Keratinocyte (primary cell): ENCODE measurements at regions not wholly inside any gene's neighbourhood (a gene's known extent, or its start where the extent isn't known, plus 50 kb on each side); places are given as distances from the start of the nearest gene placed in this dataset.

ENCODE experiments used
- DNase-seq: peaks from one replicate; pipeline ENCODE4 v3.0.0-alpha.2; 2011; ENCODE audit warnings: low read depth, missing footprints, low spot score
- FAIRE-seq: peaks from 2 replicates; lab custom pipeline; 2011; peaks lifted over from hg19 to GRCh38; lab: Jason Lieb, UNC
- H2AFZ ChIP-seq: 2 replicates; pipeline ENCODE4 v1.6.0; 2012; ENCODE audit warnings: low read length, control low read depth, inconsistent platforms; ENCODE audit not compliant: control insufficient read depth
- H3K27ac ChIP-seq: 2 replicates; pipeline ENCODE4 v1.5.1; 2011; ENCODE audit warnings: low read length; ENCODE audit not compliant: control insufficient read depth, insufficient read depth
- H3K27me3 ChIP-seq: 3 replicates; pipeline ENCODE4 v1.6.0; 2011; ENCODE audit warnings: low read length; ENCODE audit not compliant: control insufficient read depth, insufficient read depth; ENCODE audit errors: extremely low read depth
- H3K36me3 ChIP-seq, 2 experiments: 2 replicates in 1 of 2; 3 replicates in 1 of 2; pipeline ENCODE4 v1.5.1; 2011; ENCODE audit warnings: low read length in 2 of 2, mild to moderate bottlenecking in 1 of 2; ENCODE audit not compliant: control insufficient read depth in 2 of 2, insufficient read depth in 2 of 2; ENCODE audit errors: extremely low read depth in 1 of 2
- H3K4me1 ChIP-seq: 3 replicates; pipeline ENCODE4 v1.5.1; 2011; ENCODE audit warnings: low read length; ENCODE audit not compliant: control insufficient read depth, insufficient read depth; ENCODE audit errors: extremely low read depth
- H3K4me2 ChIP-seq: 3 replicates; pipeline ENCODE4 v1.6.0; 2011; ENCODE audit warnings: low read depth, low read length; ENCODE audit not compliant: control insufficient read depth, insufficient read depth; ENCODE audit errors: extremely low read depth
- H3K4me3 ChIP-seq, 3 experiments: fragments of 200-600 bp in 1 of 3; sonication (generic) in 1 of 3; 2 replicates in 2 of 3; 3 replicates in 1 of 3; pipeline ENCODE4 v1.5.1; 2011 to 2016; ENCODE audit warnings: low read length in 3 of 3, mild to moderate bottlenecking in 3 of 3, control low read depth in 2 of 3, inconsistent platforms in 1 of 3, low read depth in 1 of 3, mixed read lengths in 1 of 3, mixed run types in 1 of 3, moderate library complexity in 1 of 3; ENCODE audit not compliant: control insufficient read depth in 2 of 3, insufficient read depth in 2 of 3; ENCODE audit errors: extremely low read depth in 1 of 3
- H3K79me2 ChIP-seq: 2 replicates; pipeline ENCODE4 v1.6.0; 2012; ENCODE audit warnings: low read length; ENCODE audit not compliant: control insufficient read depth, insufficient read depth
- H3K9ac ChIP-seq: 3 replicates; pipeline ENCODE4 v1.6.0; 2011; ENCODE audit warnings: low read length; ENCODE audit not compliant: control insufficient read depth, insufficient read depth; ENCODE audit errors: extremely low read depth
- H3K9me1 ChIP-seq: 3 replicates; pipeline ENCODE4 v1.6.0; 2011; ENCODE audit warnings: low read length; ENCODE audit not compliant: control insufficient read depth, insufficient read depth; ENCODE audit errors: extremely low read depth
- H3K9me3 ChIP-seq: 2 replicates; pipeline ENCODE4 v1.5.1; 2012; ENCODE audit warnings: low read depth, low read length; ENCODE audit not compliant: control insufficient read depth
- H4K20me1 ChIP-seq: 3 replicates; pipeline ENCODE4 v1.6.0; 2011; ENCODE audit warnings: low read length; ENCODE audit not compliant: control insufficient read depth, insufficient read depth; ENCODE audit errors: extremely low read depth
- EZH2 ChIP-seq: IDR thresholded peaks from one replicate; pipeline ENCODE4 v1.6.1; 2012; ENCODE audit warnings: inconsistent platforms, mild to moderate bottlenecking, low read length, moderate library complexity
- dilution Hi-C: fragments of 300-500 bp; cut with MboI; formaldehyde crosslinking; loops from one replicate; pipeline ENCODE4 v1.7.0; 2020; ENCODE audit warnings: low sequenced_read_pairs; ENCODE audit not compliant: extremely low pct_ligation_motif_present
- TF ChIP-seq, protein P1 (sequence below), 3 experiments: IDR thresholded peaks in 1 of 3; conservative IDR thresholded peaks in 1 of 3; optimal IDR thresholded peaks in 1 of 3; 2 replicates in 2 of 3; 3 replicates in 1 of 3; pipeline versions ENCODE3 to v1.5.1; 2011; ENCODE audit warnings: low read length in 3 of 3, mild to moderate bottlenecking in 3 of 3, moderate library complexity in 2 of 3, control low read depth in 1 of 3, inconsistent platforms in 1 of 3; ENCODE audit not compliant: insufficient read depth in 2 of 3; ENCODE audit errors: extremely low read depth in 1 of 3

DNA sequence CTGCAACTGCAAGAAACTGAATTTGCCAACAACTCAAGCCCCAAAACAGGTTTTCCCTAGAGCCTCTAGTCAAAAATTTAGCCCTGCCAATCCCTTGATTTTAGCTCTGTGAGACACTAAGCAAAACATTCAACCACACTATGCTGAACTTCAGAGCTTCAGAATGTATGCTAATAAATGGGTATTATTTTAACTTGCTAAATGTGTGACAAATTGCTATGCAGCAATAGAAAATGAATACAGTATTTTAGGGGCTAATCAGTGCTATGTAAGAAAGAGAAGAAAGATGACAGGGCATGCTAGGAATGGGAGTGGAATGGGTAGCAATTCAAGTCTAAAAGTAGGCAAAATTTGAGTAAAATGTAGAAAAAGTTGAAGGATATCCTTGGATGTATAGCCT is 223.9 kb upstream of the NOL4 start:
- Histone ChIP-seq H4K20me1 (no peaks in the 10 kb centered on the region), H3K9me3 (no peaks in the 10 kb centered on the region), H3K79me2 (no peaks in the 10 kb centered on the region), H3K9me1 (no peaks in the 10 kb centered on the region), H3K4me2 (no peak overlapping the region), H3K36me3 (no peaks in the 10 kb centered on the region), H3K4me1 (no peaks in the 10 kb centered on the region), H3K4me3 (no peak overlapping the region), H3K27me3 (no peaks in the 10 kb centered on the region), H3K9ac (no peak overlapping the region), H3K27ac (no peak overlapping the region), H2AFZ (no peak overlapping the region)
- DNase-seq: no peak
- dilution Hi-C loops: no loop called here
- no peak for TF ChIP-seq EZH2
- TF ChIP-seq, protein P1, sequence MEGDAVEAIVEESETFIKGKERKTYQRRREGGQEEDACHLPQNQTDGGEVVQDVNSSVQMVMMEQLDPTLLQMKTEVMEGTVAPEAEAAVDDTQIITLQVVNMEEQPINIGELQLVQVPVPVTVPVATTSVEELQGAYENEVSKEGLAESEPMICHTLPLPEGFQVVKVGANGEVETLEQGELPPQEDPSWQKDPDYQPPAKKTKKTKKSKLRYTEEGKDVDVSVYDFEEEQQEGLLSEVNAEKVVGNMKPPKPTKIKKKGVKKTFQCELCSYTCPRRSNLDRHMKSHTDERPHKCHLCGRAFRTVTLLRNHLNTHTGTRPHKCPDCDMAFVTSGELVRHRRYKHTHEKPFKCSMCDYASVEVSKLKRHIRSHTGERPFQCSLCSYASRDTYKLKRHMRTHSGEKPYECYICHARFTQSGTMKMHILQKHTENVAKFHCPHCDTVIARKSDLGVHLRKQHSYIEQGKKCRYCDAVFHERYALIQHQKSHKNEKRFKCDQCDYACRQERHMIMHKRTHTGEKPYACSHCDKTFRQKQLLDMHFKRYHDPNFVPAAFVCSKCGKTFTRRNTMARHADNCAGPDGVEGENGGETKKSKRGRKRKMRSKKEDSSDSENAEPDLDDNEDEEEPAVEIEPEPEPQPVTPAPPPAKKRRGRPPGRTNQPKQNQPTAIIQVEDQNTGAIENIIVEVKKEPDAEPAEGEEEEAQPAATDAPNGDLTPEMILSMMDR (optimal IDR thresholded peaks at IDR 0.05 in 1 of 3, IDR thresholded peaks at IDR 0.05 in 1 of 3, conservative IDR thresholded peaks at IDR 0.05 in 1 of 3; ENCODE audit: extremely low read depth in 1 of 3, insufficient read depth in 2 of 3, low read length in 3 of 3): no peak
- FAIRE-seq: no peak

DNA sequence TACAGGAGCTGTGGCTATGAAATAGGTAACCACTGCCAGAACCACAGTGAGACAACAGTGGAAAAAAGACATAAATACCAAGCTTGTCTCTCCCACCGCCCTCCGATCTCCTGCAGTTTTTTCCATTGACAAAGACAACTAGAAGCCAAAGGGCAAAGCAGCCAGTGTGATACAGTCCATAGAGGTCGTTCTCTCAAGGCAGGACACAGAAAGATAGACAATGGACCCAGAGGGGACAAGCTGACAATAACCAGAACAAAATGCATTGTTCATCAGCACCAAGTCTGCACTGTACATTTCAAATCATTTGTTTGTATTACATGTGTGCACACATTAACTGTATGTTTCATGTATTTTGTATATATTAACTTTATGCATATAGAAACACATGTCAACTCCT is 233.0 kb upstream of the NOL4 start:
- no peak for FAIRE-seq
- dilution Hi-C loops: no loop called here
- Histone ChIP-seq H3K27me3 (no peaks in the 10 kb centered on the region), H2AFZ (no peak overlapping the region), H3K4me1 (no peaks in the 10 kb centered on the region), H3K36me3 (no peaks in the 10 kb centered on the region), H3K9me1 (no peaks in the 10 kb centered on the region), H3K9me3 (no peaks in the 10 kb centered on the region), H3K79me2 (no peaks in the 10 kb centered on the region), H3K9ac (no peak overlapping the region), H3K4me3 (no peak overlapping the region), H3K4me2 (no peak overlapping the region), H3K27ac (no peak overlapping the region), H4K20me1 (no peaks in the 10 kb centered on the region)
- no peak for TF ChIP-seq EZH2
- TF ChIP-seq, protein P1 (optimal IDR thresholded peaks at IDR 0.05 in 1 of 3, IDR thresholded peaks at IDR 0.05 in 1 of 3, conservative IDR thresholded peaks at IDR 0.05 in 1 of 3; ENCODE audit: extremely low read depth in 1 of 3, insufficient read depth in 2 of 3, low read length in 3 of 3): no peak
- DNase-seq: no peak
